Activated T-cell treated with anti-CD3 and anti-CD28 coated beads, Interleukin-2, amount 50 U/mL, for 72 hours (primary cell): ENCODE measurements at regions not wholly inside any gene's neighbourhood (a gene's known extent, or its start where the extent isn't known, plus 50 kb on each side); places are given as distances from the start of the nearest gene placed in this dataset.

ENCODE experiments used
- ATAC-seq, 2 donors: fragments of 150-1000 bp; cut with Tn5 transposase; replicated peaks in 1 of 2; 2 replicates each; pipeline ENCODE4 v1.10.0; 2021; ENCODE audit warnings: moderate library complexity in 2 of 2, mild to moderate bottlenecking in 1 of 2
- DNase-seq, 2 donors: peaks; one replicate each; pipeline ENCODE4 v3.0.0; 2021 to 2022; ENCODE audit warnings: mixed read lengths in 1 of 2
- H3K27ac Mint-ChIP-seq: one replicate; pipeline ENCODE4 v1.8.0; 2022; ENCODE audit warnings: mild to moderate bottlenecking, moderate library complexity, mixed read lengths
- H3K27me3 Mint-ChIP-seq: one replicate; pipeline ENCODE4 v1.8.0; 2022; ENCODE audit warnings: low read depth, mixed read lengths
- H3K36me3 Mint-ChIP-seq, 2 donors: one replicate each; pipeline ENCODE4 v1.8.0; 2022; ENCODE audit warnings: mixed read lengths in 2 of 2, mild to moderate bottlenecking in 1 of 2; ENCODE audit not compliant: insufficient read depth in 2 of 2
- H3K4me1 Mint-ChIP-seq: one replicate; pipeline ENCODE4 v1.8.0; 2022; ENCODE audit warnings: low read depth, mixed read lengths
- H3K4me3 Mint-ChIP-seq, 2 donors: one replicate each; pipeline ENCODE4 v1.8.0; 2022; ENCODE audit warnings: mild to moderate bottlenecking in 2 of 2, mixed read lengths in 2 of 2, moderate library complexity in 2 of 2
- H3K9me3 Mint-ChIP-seq, 2 donors: one replicate each; pipeline ENCODE4 v1.8.0; 2022; ENCODE audit warnings: mixed read lengths in 2 of 2

DNA sequence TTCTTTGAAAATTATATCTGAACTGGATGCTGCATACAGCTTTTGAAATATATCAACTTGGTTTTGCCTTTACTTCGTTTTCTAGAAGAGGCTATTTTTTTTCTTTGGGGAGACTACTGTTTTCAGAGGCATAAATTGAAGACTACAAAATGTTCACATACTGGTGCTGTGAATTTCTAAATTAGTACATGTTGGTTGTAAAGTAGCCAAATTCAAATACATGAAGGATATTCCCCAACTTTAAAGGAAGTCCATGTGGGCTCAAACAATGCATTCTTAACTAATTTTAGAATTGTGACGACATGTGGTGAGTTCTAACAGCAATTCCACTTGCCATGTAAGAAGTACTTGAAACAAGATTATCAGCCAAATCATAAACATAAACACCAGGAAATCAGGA lies 295.7 kb downstream of the TUSC7 start:
- DNase-seq (no peak), ATAC-seq (no peak)
- Mint-ChIP-seq H3K4me1 (no peaks in the 10 kb centered on the region), H3K9me3 (no peaks in the 10 kb centered on the region), H3K36me3 (no peaks in the 10 kb centered on the region), H3K4me3 (no peak overlapping the region), H3K27ac (no peak overlapping the region), H3K27me3 (no peaks in the 10 kb centered on the region)

DNA sequence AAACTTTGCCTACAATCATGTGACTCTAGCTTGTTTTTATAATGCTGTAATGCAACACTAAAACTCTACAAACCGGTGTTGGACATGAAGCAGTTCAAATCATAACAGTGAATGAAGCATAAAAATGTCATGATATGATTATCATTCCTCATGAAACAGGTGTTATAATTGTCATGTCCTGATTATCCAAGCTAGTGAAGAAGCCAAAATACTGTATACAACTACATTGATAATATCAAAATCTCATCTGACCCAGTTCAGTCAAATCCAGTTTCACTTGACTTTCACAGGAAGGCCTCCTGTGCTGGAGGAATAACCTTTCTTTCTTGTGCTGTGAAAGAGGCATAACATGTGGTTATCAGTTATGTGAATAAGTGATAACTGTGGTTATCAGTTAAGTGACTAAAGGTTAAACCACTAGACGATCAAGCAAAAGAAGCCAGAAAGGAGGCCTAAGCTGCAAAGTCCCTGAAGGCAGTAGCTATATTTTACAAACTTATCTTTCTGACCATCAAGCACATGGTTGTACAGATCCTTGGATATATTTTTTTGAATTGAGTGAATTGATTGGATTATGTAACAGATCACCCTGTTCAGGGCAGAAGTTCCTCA lies 296.4 kb downstream of the TUSC7 start:
- Mint-ChIP-seq H3K36me3 (no peaks in the 10 kb centered on the region), H3K4me3 (no peak overlapping the region), H3K4me1 (no peaks in the 10 kb centered on the region), H3K9me3 (no peaks in the 10 kb centered on the region), H3K27ac (no peak overlapping the region), H3K27me3 (no peaks in the 10 kb centered on the region)
- ATAC-seq (no peak), DNase-seq (no peak)

- Mint-ChIP-seq H3K4me3 (no peak overlapping the region), H3K4me1 (no peaks in the 10 kb centered on the region), H3K27me3 (no peaks in the 10 kb centered on the region), H3K9me3 (peaks cover 0 to 1% of the 10 kb centered on the region in 2 donors), H3K36me3 (no peaks in the 10 kb centered on the region), H3K27ac (no peak overlapping the region)
- ATAC-seq = no peak
- no peak for DNase-seq
These were observed 300.7 kb downstream of the TUSC7 start for GRCh38 chr3:117010318-117010717.

DNA sequence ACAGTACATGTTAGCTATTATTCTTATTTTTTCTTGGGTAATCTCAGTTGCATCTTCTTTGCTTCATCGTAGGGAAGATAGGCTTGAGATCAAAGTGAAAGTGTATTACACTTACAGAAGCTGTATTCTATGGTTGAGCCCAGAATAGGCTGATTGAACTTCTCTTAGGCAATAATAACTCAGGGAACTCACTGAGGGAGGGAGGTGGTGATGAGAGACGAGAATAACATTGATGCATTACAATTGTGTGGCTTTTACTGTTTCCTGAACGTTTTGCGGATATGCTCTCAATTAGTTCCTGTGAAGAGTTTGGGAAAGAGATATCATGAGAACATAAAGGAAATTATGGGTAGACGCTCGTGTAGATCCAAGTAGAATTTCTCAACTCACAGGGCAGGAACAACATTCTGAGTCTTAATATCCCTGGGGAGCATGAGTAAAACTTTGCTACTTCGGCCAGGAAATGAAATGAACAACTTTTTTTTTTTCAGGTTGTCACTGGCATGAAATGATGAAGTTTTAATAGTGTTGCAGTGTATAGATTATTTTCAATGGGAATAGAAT lies 302.2 kb downstream of the TUSC7 start:
- H3K4me1 Mint-ChIP-seq = no peaks in the 10 kb centered on the region
- no peak overlapping the region for H3K27ac Mint-ChIP-seq
- ATAC-seq = no peak
- no peak for DNase-seq
- no peaks in the 10 kb centered on the region for H3K36me3 Mint-ChIP-seq
- no peaks in the 10 kb centered on the region for H3K27me3 Mint-ChIP-seq
- H3K4me3 Mint-ChIP-seq = no peak overlapping the region
- H3K9me3 Mint-ChIP-seq = peaks cover 0 to 1% of the 10 kb centered on the region in 2 donors

- DNase-seq (no peak), ATAC-seq (no peak)
- H3K27me3 Mint-ChIP-seq = peaks cover 8% of the 10 kb centered on the region
- peaks cover 0 to 1% of the 10 kb centered on the region in 2 donors for H3K9me3 Mint-ChIP-seq
- H3K36me3 Mint-ChIP-seq = no peaks in the 10 kb centered on the region
- no peaks in the 10 kb centered on the region for H3K4me1 Mint-ChIP-seq
- H3K4me3 Mint-ChIP-seq = no peak overlapping the region
- no peak overlapping the region for H3K27ac Mint-ChIP-seq
These were observed 306.8 kb downstream of the TUSC7 start for GRCh38 chr3:117016378-117016777.

- Mint-ChIP-seq H3K27ac (no peak overlapping the region), H3K4me3 (no peak overlapping the region), H3K27me3 (peaks cover 8% of the 10 kb centered on the region), H3K4me1 (no peaks in the 10 kb centered on the region), H3K9me3 (peaks cover 0 to 1% of the 10 kb centered on the region in 2 donors), H3K36me3 (no peaks in the 10 kb centered on the region)
- no peak for ATAC-seq
- DNase-seq = no peak
These were observed 307.7 kb downstream of the TUSC7 start for GRCh38 chr3:117017135-117017894.

- Mint-ChIP-seq H3K36me3 (no peaks in the 10 kb centered on the region), H3K4me3 (no peak overlapping the region), H3K4me1 (no peaks in the 10 kb centered on the region), H3K27me3 (peaks cover 8% of the 10 kb centered on the region), H3K27ac (no peak overlapping the region), H3K9me3 (peaks cover 0 to 2% of the 10 kb centered on the region in 2 donors)
- ATAC-seq = no peak
- DNase-seq = no peak
These were observed 309.1 kb downstream of the TUSC7 start for GRCh38 chr3:117018655-117019054.

DNA sequence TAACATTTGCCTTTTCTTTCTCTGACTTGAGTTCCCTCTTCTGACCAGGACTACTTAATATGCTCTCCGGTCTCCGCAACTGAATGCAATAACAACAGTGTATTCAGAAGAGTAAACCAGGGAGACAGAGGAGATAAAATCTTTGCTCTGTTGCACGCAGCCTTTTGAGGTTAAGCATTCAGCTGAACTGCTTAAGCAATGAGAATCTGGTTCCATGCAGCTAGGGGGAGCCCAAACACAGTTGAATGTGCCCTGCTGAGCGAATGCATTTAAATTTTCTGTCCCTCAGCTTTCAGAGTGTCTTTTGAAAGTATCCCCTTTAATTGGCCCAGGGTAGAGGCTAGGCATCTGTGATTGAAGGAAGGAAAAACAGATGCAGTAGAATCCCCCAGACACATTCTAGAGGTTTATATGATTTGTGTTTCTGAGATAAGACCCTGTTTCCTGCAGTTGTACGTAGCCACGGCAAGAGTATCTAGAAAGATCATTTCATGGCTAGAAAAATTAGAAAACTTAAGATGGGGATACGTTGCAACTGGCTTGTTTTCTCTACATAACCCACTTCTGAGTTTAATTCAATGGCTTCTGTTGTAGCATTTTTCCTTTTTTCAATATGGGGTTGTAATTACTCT lies 309.6 kb downstream of the TUSC7 start:
- Mint-ChIP-seq H3K4me3 (no peak overlapping the region), H3K36me3 (no peaks in the 10 kb centered on the region), H3K27ac (no peak overlapping the region), H3K4me1 (no peaks in the 10 kb centered on the region), H3K9me3 (peaks cover 0 to 2% of the 10 kb centered on the region in 2 donors), H3K27me3 (peaks cover 8% of the 10 kb centered on the region)
- ATAC-seq = peak in 1 of 2 donors; percentile 42
- DNase-seq = peak; percentile 23 to 33

DNA sequence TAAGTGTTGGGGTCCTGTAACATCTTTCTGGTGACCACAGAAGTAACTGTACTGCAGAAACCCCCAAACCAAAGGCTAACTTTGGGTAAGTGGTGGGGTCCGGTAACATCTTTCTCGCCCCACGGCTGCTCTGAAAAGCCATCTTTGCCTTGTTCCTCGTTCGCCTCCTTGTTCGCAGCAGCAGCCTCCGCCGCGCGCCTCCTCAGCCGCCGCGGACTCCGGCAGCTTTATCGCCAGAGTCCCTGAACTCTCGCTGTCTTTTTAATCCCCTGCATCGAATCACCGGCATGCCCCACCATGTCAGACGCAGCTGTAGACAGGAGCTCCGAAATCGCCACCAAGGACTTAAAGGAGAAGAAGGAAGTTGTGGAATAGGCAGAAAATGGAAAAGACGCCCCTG lies 316.8 kb downstream of the TUSC7 start:
- H3K4me1 Mint-ChIP-seq = no peaks in the 10 kb centered on the region
- H3K27ac Mint-ChIP-seq = no peak overlapping the region
- no peaks in the 10 kb centered on the region for H3K27me3 Mint-ChIP-seq
- peaks cover 6 to 7% of the 10 kb centered on the region in 2 donors for H3K9me3 Mint-ChIP-seq
- H3K36me3 Mint-ChIP-seq = peaks cover 0 to 3% of the 10 kb centered on the region in 2 donors
- ATAC-seq (no peak), DNase-seq (no peak)
- H3K4me3 Mint-ChIP-seq = no peak overlapping the region

GRCh38 chr3:117035745-117036144 lies 326.2 kb downstream of the TUSC7 start:
- no peak for ATAC-seq

GRCh38 chr3:117036259-117036799 lies 326.8 kb downstream of the TUSC7 start:
- H3K4me3 Mint-ChIP-seq = no peak overlapping the region
- H3K36me3 Mint-ChIP-seq = no peaks in the 10 kb centered on the region
- ATAC-seq = no peak
- no peaks in the 10 kb centered on the region for H3K4me1 Mint-ChIP-seq
- peaks cover 0 to 5% of the 10 kb centered on the region in 2 donors for H3K9me3 Mint-ChIP-seq
- no peaks in the 10 kb centered on the region for H3K27me3 Mint-ChIP-seq
- H3K27ac Mint-ChIP-seq = no peak overlapping the region
- no peak for DNase-seq

More at GRCh38 chr3:117035745-117036144, 326.2 kb downstream of the TUSC7 start:
- Mint-ChIP-seq H3K36me3 (no peaks in the 10 kb centered on the region), H3K27ac (no peak overlapping the region), H3K27me3 (no peaks in the 10 kb centered on the region), H3K4me1 (no peaks in the 10 kb centered on the region), H3K9me3 (peaks cover 0 to 3% of the 10 kb centered on the region in 2 donors), H3K4me3 (no peak overlapping the region)
- no peak for DNase-seq

GRCh38 chr3:117045143-117045542 lies 335.6 kb downstream of the TUSC7 start:
- Mint-ChIP-seq H3K9me3 (peaks cover 0 to 3% of the 10 kb centered on the region in 2 donors), H3K4me3 (no peak overlapping the region), H3K36me3 (no peaks in the 10 kb centered on the region), H3K27me3 (no peaks in the 10 kb centered on the region), H3K4me1 (no peaks in the 10 kb centered on the region), H3K27ac (no peak overlapping the region)
- ATAC-seq = no peak
- no peak for DNase-seq
